HL-60/S4 treated with phorbol 12-myristate 13-acetate at 8.2 ng/mL for 4 days and 3 days (cell line): ENCODE measurements at regions not wholly inside any gene's neighbourhood (a gene's known extent, or its start where the extent isn't known, plus 50 kb on each side); places are given as distances from the start of the nearest gene placed in this dataset.
"Not testable (repeated sequence)": the region's sequence is repeated elsewhere in the genome, so short reads cannot be mapped to it uniquely, and the experiment has no call there.

ENCODE experiments used
- in situ Hi-C: fragments of 300-500 bp; cut with MboI; formaldehyde crosslinking; loops from 2 replicates; pipeline ENCODE4 v1.15.0; 2022; ENCODE audit warnings: low sequenced_read_pairs

- in situ Hi-C loops: no loop called here
Observed at GRCh38 chr1:244314921-244315559, 136.7 kb downstream of the ADSS2 start.

GRCh38 chr1:244315996-244316395 is 135.7 kb downstream of the ADSS2 start:
- in situ Hi-C loops: no loop called here

GRCh38 chr1:244316407-244316806 is 135.3 kb downstream of the ADSS2 start:
- in situ Hi-C loops: no loop called here

- in situ Hi-C loops: no loop called here
Observed at GRCh38 chr1:244316986-244317655, 134.6 kb downstream of the ADSS2 start.

- in situ Hi-C loops: no loop called here
Observed at GRCh38 chr1:244318078-244318477, 133.6 kb downstream of the ADSS2 start.

- in situ Hi-C loops: no loop called here
Observed at GRCh38 chr1:244318512-244318911, 133.2 kb downstream of the ADSS2 start.

- in situ Hi-C loops: no loop called here
Observed at GRCh38 chr1:244319283-244320132, 132.2 kb downstream of the ADSS2 start.

GRCh38 chr1:244322181-244322580 is 129.5 kb downstream of the ADSS2 start:
- in situ Hi-C loops: no loop called here

- in situ Hi-C loops: no loop called here
Observed at GRCh38 chr1:244322791-244323521, 128.8 kb downstream of the ADSS2 start.

- in situ Hi-C loops: no loop called here
Observed at GRCh38 chr1:244324176-244324883, 127.4 kb downstream of the ADSS2 start.

- in situ Hi-C loops: no loop called here
Observed at GRCh38 chr1:244325056-244325758, 126.5 kb downstream of the ADSS2 start.

- in situ Hi-C loops: no loop called here
Observed at GRCh38 chr1:244326757-244327156, 125.0 kb downstream of the ADSS2 start.

- in situ Hi-C loops: no loop called here
Observed at GRCh38 chr1:244327533-244327932, 124.2 kb downstream of the ADSS2 start.

GRCh38 chr1:244328476-244328875 is 123.2 kb downstream of the ADSS2 start:
- in situ Hi-C loops: no loop called here

- in situ Hi-C loops: no loop called here
Observed at GRCh38 chr1:244329591-244330317, 122.0 kb downstream of the ADSS2 start.

- in situ Hi-C loops: no loop called here
Observed at GRCh38 chr1:244330318-244330625, 121.4 kb downstream of the ADSS2 start.

GRCh38 chr1:244332761-244333160 is 118.9 kb downstream of the ADSS2 start:
- in situ Hi-C loops: not testable (repeated sequence)

- in situ Hi-C loops: not testable (repeated sequence)
Observed at GRCh38 chr1:244334315-244334714, 117.4 kb downstream of the ADSS2 start.

- in situ Hi-C loops: not testable (repeated sequence)
Observed at GRCh38 chr1:244334842-244335241, 116.9 kb downstream of the ADSS2 start.
